A673 (cell line): ENCODE measurements at regions not wholly inside any gene's neighbourhood (a gene's known extent, or its start where the extent isn't known, plus 50 kb on each side); places are given as distances from the start of the nearest gene placed in this dataset.

Experiments
- EZH2 ChIP-seq: fragments of 200-600 bp; sonication (generic); IDR thresholded peaks from 2 replicates; pipeline ENCODE4 v1.6.1; 2017; ENCODE audit warnings: borderline replicate concordance, low read depth, mild to moderate bottlenecking, mixed read lengths, antibody characterized with exemption, low read length; ENCODE audit not compliant: poor library complexity, severe bottlenecking
- TF ChIP-seq, protein P1 (sequence below): fragments of 300-800, 200-600 bp; sonication (generic); conservative IDR thresholded peaks from 2 replicates; pipeline ENCODE4 v1.5.1; 2017; ENCODE audit warnings: low read depth, mild to moderate bottlenecking, antibody characterized with exemption, low read length, moderate library complexity, mixed read lengths

- TF ChIP-seq, protein P1, sequence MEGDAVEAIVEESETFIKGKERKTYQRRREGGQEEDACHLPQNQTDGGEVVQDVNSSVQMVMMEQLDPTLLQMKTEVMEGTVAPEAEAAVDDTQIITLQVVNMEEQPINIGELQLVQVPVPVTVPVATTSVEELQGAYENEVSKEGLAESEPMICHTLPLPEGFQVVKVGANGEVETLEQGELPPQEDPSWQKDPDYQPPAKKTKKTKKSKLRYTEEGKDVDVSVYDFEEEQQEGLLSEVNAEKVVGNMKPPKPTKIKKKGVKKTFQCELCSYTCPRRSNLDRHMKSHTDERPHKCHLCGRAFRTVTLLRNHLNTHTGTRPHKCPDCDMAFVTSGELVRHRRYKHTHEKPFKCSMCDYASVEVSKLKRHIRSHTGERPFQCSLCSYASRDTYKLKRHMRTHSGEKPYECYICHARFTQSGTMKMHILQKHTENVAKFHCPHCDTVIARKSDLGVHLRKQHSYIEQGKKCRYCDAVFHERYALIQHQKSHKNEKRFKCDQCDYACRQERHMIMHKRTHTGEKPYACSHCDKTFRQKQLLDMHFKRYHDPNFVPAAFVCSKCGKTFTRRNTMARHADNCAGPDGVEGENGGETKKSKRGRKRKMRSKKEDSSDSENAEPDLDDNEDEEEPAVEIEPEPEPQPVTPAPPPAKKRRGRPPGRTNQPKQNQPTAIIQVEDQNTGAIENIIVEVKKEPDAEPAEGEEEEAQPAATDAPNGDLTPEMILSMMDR, result no peak
- TF ChIP-seq EZH2, result no peak
Observed at GRCh38 chr16:66036184-66036583, 330.3 kb upstream of the CDH5 start.
